Mammary epithelial cell (primary cell): ENCODE measurements at regions not wholly inside any gene's neighbourhood (a gene's known extent, or its start where the extent isn't known, plus 50 kb on each side); places are given as distances from the start of the nearest gene placed in this dataset.

ENCODE experiments used
- EZH2 ChIP-seq: IDR thresholded peaks from 2 replicates; pipeline ENCODE4 v1.6.1; 2012; ENCODE audit warnings: low read length, inconsistent platforms, borderline replicate concordance
- TF ChIP-seq, protein P1 (sequence below), 2 donors: IDR thresholded peaks in 1 of 2; conservative IDR thresholded peaks in 1 of 2; 2 replicates each; pipeline ENCODE4 v1.5.1; 2011 to 2012; ENCODE audit warnings: inconsistent platforms in 2 of 2, low read length in 2 of 2, mild to moderate bottlenecking in 2 of 2, control low read depth in 1 of 2, low read depth in 1 of 2; ENCODE audit not compliant: insufficient read depth in 1 of 2; ENCODE audit errors: extremely low read depth in 1 of 2

DNA sequence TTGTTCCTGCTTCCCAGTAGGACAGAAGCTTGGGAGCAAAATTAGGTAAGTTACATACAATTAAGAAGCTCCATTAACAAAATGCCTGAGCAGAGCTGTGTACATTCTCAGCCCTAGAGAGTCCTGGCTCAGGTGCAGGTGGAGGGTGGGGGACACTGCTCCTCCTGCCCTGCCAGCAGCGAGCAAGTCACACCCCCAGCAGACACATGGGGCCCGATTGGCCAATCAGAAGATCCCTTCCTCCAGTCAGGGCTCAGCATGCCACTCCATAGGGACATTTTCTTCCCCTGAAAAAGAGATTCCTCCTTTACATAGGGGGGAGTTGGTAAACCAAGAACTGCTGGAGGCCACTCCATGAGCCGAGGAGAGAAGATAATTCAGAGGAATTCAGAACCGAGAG is 62.1 kb downstream of the PLXNA1 start:
- TF ChIP-seq, protein P1, sequence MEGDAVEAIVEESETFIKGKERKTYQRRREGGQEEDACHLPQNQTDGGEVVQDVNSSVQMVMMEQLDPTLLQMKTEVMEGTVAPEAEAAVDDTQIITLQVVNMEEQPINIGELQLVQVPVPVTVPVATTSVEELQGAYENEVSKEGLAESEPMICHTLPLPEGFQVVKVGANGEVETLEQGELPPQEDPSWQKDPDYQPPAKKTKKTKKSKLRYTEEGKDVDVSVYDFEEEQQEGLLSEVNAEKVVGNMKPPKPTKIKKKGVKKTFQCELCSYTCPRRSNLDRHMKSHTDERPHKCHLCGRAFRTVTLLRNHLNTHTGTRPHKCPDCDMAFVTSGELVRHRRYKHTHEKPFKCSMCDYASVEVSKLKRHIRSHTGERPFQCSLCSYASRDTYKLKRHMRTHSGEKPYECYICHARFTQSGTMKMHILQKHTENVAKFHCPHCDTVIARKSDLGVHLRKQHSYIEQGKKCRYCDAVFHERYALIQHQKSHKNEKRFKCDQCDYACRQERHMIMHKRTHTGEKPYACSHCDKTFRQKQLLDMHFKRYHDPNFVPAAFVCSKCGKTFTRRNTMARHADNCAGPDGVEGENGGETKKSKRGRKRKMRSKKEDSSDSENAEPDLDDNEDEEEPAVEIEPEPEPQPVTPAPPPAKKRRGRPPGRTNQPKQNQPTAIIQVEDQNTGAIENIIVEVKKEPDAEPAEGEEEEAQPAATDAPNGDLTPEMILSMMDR (conservative IDR thresholded peaks at IDR 0.05 in 1 of 2, IDR thresholded peaks at IDR 0.05 in 1 of 2; ENCODE audit: extremely low read depth in 1 of 2, insufficient read depth in 1 of 2, low read depth in 1 of 2, low read length in 2 of 2): no peak
- no peak for TF ChIP-seq EZH2
